ENCODE measurements at regions not wholly inside any gene's neighbourhood (a gene's known extent, or its start where the extent isn't known, plus 50 kb on each side); places are given as distances from the start of the nearest gene placed in this dataset.

- Mint-ChIP-seq H3K27me3 (ENCODE audit: low read depth in 3 of 3) (peaks cover 4 to 7% (median 5%) of the 10 kb centered on the region in 3 donors), H3K9me3 (peaks cover 0 to 6% (median 2%) of the 10 kb centered on the region in 7 donors), H3K27ac (peak overlapping the region in 6 of 7 donors; percentile 6 to 89 (median 62)), H3K4me1 (peaks cover 27% of the 10 kb centered on the region), H3K4me3 (no peak overlapping the region), H3K36me3 (peaks cover 0 to 7% of the 10 kb centered on the region in 2 donors)
- peak overlapping the region in 1 of 2 donors; percentile 54 for H3K27ac ChIP-seq (ENCODE audit: low read depth in 1 of 2, low read length in 2 of 2)
- H3K36me3 ChIP-seq (replicated peaks in 1 of 2; ENCODE audit: control insufficient read depth in 1 of 2, insufficient read depth in 2 of 2, low read length in 2 of 2) = no peaks in the 10 kb centered on the region
- DNase-seq = peak; percentile 63 to 75 (median 73)
- no peaks in the 10 kb centered on the region for H3K79me2 ChIP-seq (ENCODE audit: insufficient read depth, low read length)
- no peak overlapping the region for H2AFZ ChIP-seq (ENCODE audit: insufficient read depth, low read depth, low read length, poor library complexity, severe bottlenecking)
- H3K9ac ChIP-seq (ENCODE audit: insufficient read depth, low read length, poor library complexity, severe bottlenecking) = no peak overlapping the region
- H3K4me1 ChIP-seq (ENCODE audit: control insufficient read depth in 1 of 2, insufficient read depth in 2 of 2, low read length in 2 of 2) = peaks cover 44 to 59% of the 10 kb centered on the region in 2 donors
- H4K20me1 ChIP-seq (ENCODE audit: insufficient read depth, low read length) = no peaks in the 10 kb centered on the region
- no CpG with 5 or more reads among the region's 5 CpGs for WGBS (ENCODE audit: insufficient coverage)
- intact Hi-C loops (cut with micrococcal nuclease) = no loop called here
- H3K9me3 ChIP-seq (replicated peaks in 1 of 2; ENCODE audit: control insufficient read depth in 1 of 2, insufficient read depth in 1 of 2, low read length in 2 of 2) = no peaks in the 10 kb centered on the region
- no peak overlapping the region for H3K4me3 ChIP-seq (replicated peaks in 1 of 3; ENCODE audit: low read depth in 2 of 3, low read length in 3 of 3)
- H3K4me2 ChIP-seq (replicated peaks; ENCODE audit: extremely low read depth, low read length, poor library complexity, severe bottlenecking) = no peak overlapping the region
- H3K27me3 ChIP-seq (ENCODE audit: control insufficient read depth in 2 of 2, insufficient read depth in 2 of 2, low read length in 2 of 2) = no peaks in the 10 kb centered on the region
- TF ChIP-seq, protein P1, sequence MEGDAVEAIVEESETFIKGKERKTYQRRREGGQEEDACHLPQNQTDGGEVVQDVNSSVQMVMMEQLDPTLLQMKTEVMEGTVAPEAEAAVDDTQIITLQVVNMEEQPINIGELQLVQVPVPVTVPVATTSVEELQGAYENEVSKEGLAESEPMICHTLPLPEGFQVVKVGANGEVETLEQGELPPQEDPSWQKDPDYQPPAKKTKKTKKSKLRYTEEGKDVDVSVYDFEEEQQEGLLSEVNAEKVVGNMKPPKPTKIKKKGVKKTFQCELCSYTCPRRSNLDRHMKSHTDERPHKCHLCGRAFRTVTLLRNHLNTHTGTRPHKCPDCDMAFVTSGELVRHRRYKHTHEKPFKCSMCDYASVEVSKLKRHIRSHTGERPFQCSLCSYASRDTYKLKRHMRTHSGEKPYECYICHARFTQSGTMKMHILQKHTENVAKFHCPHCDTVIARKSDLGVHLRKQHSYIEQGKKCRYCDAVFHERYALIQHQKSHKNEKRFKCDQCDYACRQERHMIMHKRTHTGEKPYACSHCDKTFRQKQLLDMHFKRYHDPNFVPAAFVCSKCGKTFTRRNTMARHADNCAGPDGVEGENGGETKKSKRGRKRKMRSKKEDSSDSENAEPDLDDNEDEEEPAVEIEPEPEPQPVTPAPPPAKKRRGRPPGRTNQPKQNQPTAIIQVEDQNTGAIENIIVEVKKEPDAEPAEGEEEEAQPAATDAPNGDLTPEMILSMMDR (IDR thresholded peaks at IDR 0.05) = no peak
Measured at GRCh38 chr7:106721816-106722785, 61.1 kb upstream of the CCDC71L start.

DNA sequence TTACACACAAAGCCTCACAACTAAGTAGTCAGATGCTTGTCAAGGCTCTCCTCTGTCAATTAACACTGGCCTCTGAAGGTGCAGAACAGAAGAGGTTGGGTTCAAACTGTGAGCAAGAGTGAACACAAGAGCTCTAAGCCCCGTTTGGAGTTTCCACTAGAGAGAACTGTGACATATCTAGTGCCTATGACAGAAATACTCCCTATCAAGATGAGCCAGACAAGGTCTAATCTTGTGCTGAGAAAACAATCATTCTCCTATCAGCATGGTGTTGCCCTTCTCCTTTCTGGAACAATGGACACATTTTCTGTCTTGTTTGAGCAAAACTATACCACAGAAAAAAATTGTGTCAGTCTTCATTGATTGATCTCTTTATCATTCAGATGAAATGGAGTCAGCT is 62.4 kb upstream of the CCDC71L start:
- peaks cover 0 to 7% of the 10 kb centered on the region in 2 donors for H3K36me3 Mint-ChIP-seq
- Histone ChIP-seq H3K4me1 (ENCODE audit: control insufficient read depth in 1 of 2, insufficient read depth in 2 of 2, low read length in 2 of 2) (peaks cover 36 to 46% of the 10 kb centered on the region in 2 donors), H4K20me1 (ENCODE audit: insufficient read depth, low read length) (no peaks in the 10 kb centered on the region), H3K79me2 (ENCODE audit: insufficient read depth, low read length) (no peaks in the 10 kb centered on the region), H3K27ac (ENCODE audit: low read depth in 1 of 2, low read length in 2 of 2) (no peak overlapping the region), H3K4me2 (replicated peaks; ENCODE audit: extremely low read depth, low read length, poor library complexity, severe bottlenecking) (no peak overlapping the region), H2AFZ (ENCODE audit: insufficient read depth, low read depth, low read length, poor library complexity, severe bottlenecking) (no peak overlapping the region), H3K4me3 (replicated peaks in 1 of 3; ENCODE audit: low read depth in 2 of 3, low read length in 3 of 3) (no peak overlapping the region), H3K9me3 (replicated peaks in 1 of 2; ENCODE audit: control insufficient read depth in 1 of 2, insufficient read depth in 1 of 2, low read length in 2 of 2) (no peaks in the 10 kb centered on the region), H3K36me3 (replicated peaks in 1 of 2; ENCODE audit: control insufficient read depth in 1 of 2, insufficient read depth in 2 of 2, low read length in 2 of 2) (no peaks in the 10 kb centered on the region), H3K27me3 (ENCODE audit: control insufficient read depth in 2 of 2, insufficient read depth in 2 of 2, low read length in 2 of 2) (no peaks in the 10 kb centered on the region), H3K9ac (ENCODE audit: insufficient read depth, low read length, poor library complexity, severe bottlenecking) (no peak overlapping the region)
- peaks cover 27% of the 10 kb centered on the region for H3K4me1 Mint-ChIP-seq
- peaks cover 0 to 6% (median 2%) of the 10 kb centered on the region in 7 donors for H3K9me3 Mint-ChIP-seq
- H3K27me3 Mint-ChIP-seq (ENCODE audit: low read depth in 3 of 3) = peaks cover 4 to 7% (median 7%) of the 10 kb centered on the region in 3 donors
- H3K4me3 Mint-ChIP-seq = peak overlapping the region in 1 of 2 donors; percentile 14
- 86% methylated on average over 1 of the region's 1 CpG for WGBS (ENCODE audit: insufficient coverage)
- peak overlapping the region in 1 of 7 donors; percentile 53 for H3K27ac Mint-ChIP-seq
- TF ChIP-seq, protein P1 (IDR thresholded peaks at IDR 0.05) = no peak
- DNase-seq = no peak
- intact Hi-C loops (cut with micrococcal nuclease) = no loop called here
